ENCODE measurements at regions not wholly inside any gene's neighbourhood (a gene's known extent, or its start where the extent isn't known, plus 50 kb on each side); places are given as distances from the start of the nearest gene placed in this dataset.

DNA sequence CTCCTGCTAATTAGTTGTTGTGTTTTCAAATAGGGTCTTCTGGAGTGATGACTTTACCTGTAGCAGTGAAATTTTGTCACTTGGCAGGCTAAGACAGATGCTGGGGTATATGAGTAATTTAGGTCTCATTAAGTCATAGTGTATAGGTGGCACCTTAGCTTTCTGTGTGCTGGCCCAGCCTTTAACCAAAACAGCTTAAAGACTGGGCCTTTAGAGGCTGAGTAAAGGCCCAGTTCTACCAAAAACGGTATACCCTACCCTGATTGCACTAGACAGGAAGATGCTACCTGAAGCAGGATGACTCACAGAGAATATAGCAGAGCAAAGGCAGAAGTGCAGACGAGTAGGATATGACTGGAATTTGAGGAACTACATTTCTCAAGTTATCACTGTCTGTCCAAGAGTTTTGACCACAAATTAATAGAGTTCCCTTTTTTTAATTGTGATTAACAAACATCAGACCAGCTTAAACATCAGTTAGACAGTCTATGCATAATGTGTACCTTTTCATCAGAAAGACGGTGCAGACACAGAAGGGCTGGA is 337.9 kb upstream of the SALL3 start:
- no peaks in the 10 kb centered on the region for H3K9me3 ChIP-seq (ENCODE audit: insufficient read depth, low read length, severe bottlenecking)
- no peaks in the 10 kb centered on the region for H3K4me1 ChIP-seq (ENCODE audit: insufficient read depth, low read length)
- ATAC-seq (ENCODE audit: insufficient read depth, low read depth) (no peak), DNase-seq (no peak)
- TF ChIP-seq, protein P1, sequence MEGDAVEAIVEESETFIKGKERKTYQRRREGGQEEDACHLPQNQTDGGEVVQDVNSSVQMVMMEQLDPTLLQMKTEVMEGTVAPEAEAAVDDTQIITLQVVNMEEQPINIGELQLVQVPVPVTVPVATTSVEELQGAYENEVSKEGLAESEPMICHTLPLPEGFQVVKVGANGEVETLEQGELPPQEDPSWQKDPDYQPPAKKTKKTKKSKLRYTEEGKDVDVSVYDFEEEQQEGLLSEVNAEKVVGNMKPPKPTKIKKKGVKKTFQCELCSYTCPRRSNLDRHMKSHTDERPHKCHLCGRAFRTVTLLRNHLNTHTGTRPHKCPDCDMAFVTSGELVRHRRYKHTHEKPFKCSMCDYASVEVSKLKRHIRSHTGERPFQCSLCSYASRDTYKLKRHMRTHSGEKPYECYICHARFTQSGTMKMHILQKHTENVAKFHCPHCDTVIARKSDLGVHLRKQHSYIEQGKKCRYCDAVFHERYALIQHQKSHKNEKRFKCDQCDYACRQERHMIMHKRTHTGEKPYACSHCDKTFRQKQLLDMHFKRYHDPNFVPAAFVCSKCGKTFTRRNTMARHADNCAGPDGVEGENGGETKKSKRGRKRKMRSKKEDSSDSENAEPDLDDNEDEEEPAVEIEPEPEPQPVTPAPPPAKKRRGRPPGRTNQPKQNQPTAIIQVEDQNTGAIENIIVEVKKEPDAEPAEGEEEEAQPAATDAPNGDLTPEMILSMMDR (IDR thresholded peaks at IDR 0.05; ENCODE audit: borderline replicate concordance, extremely low read depth, low read length, poor library complexity, severe bottlenecking), result no peak
- no peak for TF ChIP-seq EZH2 (IDR thresholded peaks at IDR 0.05; ENCODE audit: borderline replicate concordance, low read depth, low read length, severe bottlenecking)
- H3K27ac ChIP-seq (ENCODE audit: low read length), result no peak overlapping the region
- no peaks in the 10 kb centered on the region for H3K79me2 ChIP-seq (ENCODE audit: insufficient read depth, low read length)
- H2AFZ ChIP-seq (ENCODE audit: low read depth, low read length), result no peak overlapping the region
- H3K4me3 ChIP-seq (ENCODE audit: low read depth in 1 of 2, low read length in 2 of 2), result no peak overlapping the region
- no peaks in the 10 kb centered on the region for H4K20me1 ChIP-seq (ENCODE audit: insufficient read depth, low read length)
- H3K27me3 ChIP-seq (ENCODE audit: insufficient read depth, low read length, poor library complexity), result no peaks in the 10 kb centered on the region
- H3K4me2 ChIP-seq (ENCODE audit: insufficient read depth, low read length), result no peak overlapping the region
- H3K36me3 ChIP-seq (ENCODE audit: insufficient read depth, low read length), result no peaks in the 10 kb centered on the region
- no peak overlapping the region for H3K9ac ChIP-seq (ENCODE audit: low read depth, low read length)

DNA sequence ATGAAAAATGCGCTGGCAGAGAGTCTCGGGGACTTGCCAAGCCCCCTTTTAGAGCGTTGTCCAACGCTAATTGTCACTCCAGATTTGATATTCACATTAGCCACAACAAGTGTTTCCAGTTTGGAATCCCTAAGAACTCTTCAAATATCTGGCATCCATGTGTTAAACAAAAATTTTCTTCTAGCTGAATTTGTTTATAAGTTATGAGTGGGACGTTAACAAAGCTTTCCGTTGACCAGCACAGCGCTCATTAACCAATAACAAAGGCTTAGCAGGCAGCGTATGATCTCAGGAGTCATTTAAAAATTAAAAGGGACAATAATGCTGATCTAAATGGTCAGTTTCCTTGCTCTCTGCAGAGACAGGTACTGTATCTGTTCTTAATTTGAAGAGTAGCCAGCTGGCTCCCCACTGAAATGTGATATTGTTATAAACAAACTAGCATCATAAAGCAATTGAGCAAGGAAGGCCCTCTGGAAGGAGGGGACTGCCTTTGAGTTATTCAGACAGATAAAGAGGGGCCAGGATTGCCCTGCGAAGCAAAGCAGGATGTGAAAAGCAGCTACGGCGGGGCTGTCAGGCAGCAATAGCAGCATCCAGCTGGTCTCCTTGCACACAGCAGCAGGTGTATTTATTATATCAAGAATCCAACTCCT is 337.2 kb upstream of the SALL3 start:
- TF ChIP-seq, protein P1 (IDR thresholded peaks at IDR 0.05; ENCODE audit: borderline replicate concordance, extremely low read depth, low read length, poor library complexity, severe bottlenecking), result no peak
- TF ChIP-seq EZH2 (IDR thresholded peaks at IDR 0.05; ENCODE audit: borderline replicate concordance, low read depth, low read length, severe bottlenecking), result no peak
- Histone ChIP-seq H3K36me3 (ENCODE audit: insufficient read depth, low read length) (no peaks in the 10 kb centered on the region), H2AFZ (ENCODE audit: low read depth, low read length) (no peak overlapping the region), H3K4me2 (ENCODE audit: insufficient read depth, low read length) (no peak overlapping the region), H3K4me3 (ENCODE audit: low read depth in 1 of 2, low read length in 2 of 2) (no peak overlapping the region), H3K27ac (ENCODE audit: low read length) (no peak overlapping the region), H3K4me1 (ENCODE audit: insufficient read depth, low read length) (no peaks in the 10 kb centered on the region), H3K9ac (ENCODE audit: low read depth, low read length) (no peak overlapping the region), H3K79me2 (ENCODE audit: insufficient read depth, low read length) (no peaks in the 10 kb centered on the region), H3K27me3 (ENCODE audit: insufficient read depth, low read length, poor library complexity) (no peaks in the 10 kb centered on the region), H3K9me3 (ENCODE audit: insufficient read depth, low read length, severe bottlenecking) (no peaks in the 10 kb centered on the region), H4K20me1 (ENCODE audit: insufficient read depth, low read length) (no peaks in the 10 kb centered on the region)
- DNase-seq (no peak), ATAC-seq (ENCODE audit: insufficient read depth, low read depth) (no peak)

DNA sequence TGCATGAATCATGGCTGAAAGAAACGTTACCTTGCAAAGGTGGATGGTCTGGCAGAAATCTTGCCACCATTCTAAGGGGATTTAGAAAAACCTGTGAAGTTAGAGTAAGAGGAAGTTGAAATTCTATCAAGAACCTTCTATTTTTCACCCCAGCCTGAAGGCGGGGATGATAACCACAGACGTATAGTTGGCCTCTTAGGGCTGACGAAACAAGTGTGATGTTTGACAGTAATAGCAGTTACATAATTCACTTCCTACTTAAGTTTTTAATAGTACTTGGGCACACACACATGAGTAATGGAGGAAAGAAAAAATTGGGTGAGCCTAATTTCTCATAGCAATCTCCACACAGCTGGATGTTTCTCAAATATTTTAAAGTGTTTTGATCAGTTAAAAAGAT is 336.6 kb upstream of the SALL3 start:
- no peak for TF ChIP-seq EZH2 (IDR thresholded peaks at IDR 0.05; ENCODE audit: borderline replicate concordance, low read depth, low read length, severe bottlenecking)
- TF ChIP-seq, protein P1 (IDR thresholded peaks at IDR 0.05; ENCODE audit: borderline replicate concordance, extremely low read depth, low read length, poor library complexity, severe bottlenecking), result no peak
- Histone ChIP-seq H3K27ac (ENCODE audit: low read length) (no peak overlapping the region), H3K4me3 (ENCODE audit: low read depth in 1 of 2, low read length in 2 of 2) (no peak overlapping the region), H2AFZ (ENCODE audit: low read depth, low read length) (no peak overlapping the region), H3K9me3 (ENCODE audit: insufficient read depth, low read length, severe bottlenecking) (no peaks in the 10 kb centered on the region), H3K36me3 (ENCODE audit: insufficient read depth, low read length) (no peaks in the 10 kb centered on the region), H3K27me3 (ENCODE audit: insufficient read depth, low read length, poor library complexity) (no peaks in the 10 kb centered on the region), H3K4me2 (ENCODE audit: insufficient read depth, low read length) (no peak overlapping the region), H3K4me1 (ENCODE audit: insufficient read depth, low read length) (no peaks in the 10 kb centered on the region), H4K20me1 (ENCODE audit: insufficient read depth, low read length) (no peaks in the 10 kb centered on the region), H3K9ac (ENCODE audit: low read depth, low read length) (no peak overlapping the region), H3K79me2 (ENCODE audit: insufficient read depth, low read length) (no peaks in the 10 kb centered on the region)
- DNase-seq (no peak), ATAC-seq (ENCODE audit: insufficient read depth, low read depth) (no peak)

All from DND-41 (cell line).